GM12878 (cell line): ENCODE measurements at regions not wholly inside any gene's neighbourhood (a gene's known extent, or its start where the extent isn't known, plus 50 kb on each side); places are given as distances from the start of the nearest gene placed in this dataset.

Experiments used
- ATAC-seq: fragments of 200-7000 bp; cut with Tn5 transposase; 3 replicates; pipeline ENCODE4 v1.9.1; 2020; ENCODE audit warnings: mild to moderate bottlenecking, moderate library complexity
- BruUV-seq: library from RNA; stranded (reverse); fragments of 400-500 nt; replicated peaks from 2 replicates; lab custom pipeline; 2021; lab: Mats Ljungman, UMichigan
- CTCF ChIA-PET: fragments of 300-600 bp; sonication (Branson Sonifier 250); formaldehyde crosslinking; extraction: SDS; loops from one replicate; lab custom pipeline; 2021; ENCODE audit warnings: inconsistent platforms; lab: Yijun Ruan, JAX
- POLR2A ChIA-PET: fragments of 350-600 bp; formaldehyde crosslinking; extraction: SDS; loops from one replicate; lab custom pipeline; 2021; ENCODE audit warnings: inconsistent platforms; lab: Charles Lee
- RAD21 ChIA-PET: fragments of 300-600 bp; sonication (Branson Sonifier 250); formaldehyde crosslinking; loops from one replicate; lab custom pipeline; 2023; ENCODE audit warnings: antibody characterized with exemption; ENCODE audit not compliant: unreplicated experiment; lab: Charles Lee
- SMC1A ChIA-PET: fragments of 300-600 bp; sonication (Branson Sonifier 250); formaldehyde crosslinking; loops from one replicate; lab custom pipeline; 2023; ENCODE audit not compliant: unreplicated experiment, uncharacterized antibody; lab: Charles Lee
- DNase-seq: peaks from one replicate; pipeline ENCODE4 v3.0.0-alpha.2; 2011; ENCODE audit warnings: low read depth, low spot score
- FAIRE-seq: peaks from 3 replicates; lab custom pipeline; 2011; peaks lifted over from hg19 to GRCh38; lab: Jason Lieb, UNC
- H2AFZ ChIP-seq: 2 replicates; pipeline ENCODE4 v1.6.0; 2011; ENCODE audit warnings: low read depth, low read length, control low read depth; ENCODE audit not compliant: control insufficient read depth
- H3K27ac ChIP-seq: 2 replicates; pipeline ENCODE4 v1.5.1; 2011; ENCODE audit warnings: control low read depth; ENCODE audit not compliant: control insufficient read depth, insufficient read depth
- H3K27me3 ChIP-seq, 2 experiments: replicated peaks in 1 of 2; 2 replicates each; pipeline versions ENCODE4 v1.6.0 to v1.6.1; 2011; ENCODE audit warnings: low read length in 1 of 2; ENCODE audit not compliant: control insufficient read depth in 2 of 2, insufficient read depth in 2 of 2
- H3K36me3 ChIP-seq, 2 experiments: 2 replicates each; pipeline ENCODE4 v1.5.1; 2011; ENCODE audit warnings: low read length in 1 of 2; ENCODE audit not compliant: control insufficient read depth in 2 of 2, insufficient read depth in 2 of 2
- H3K4me1 ChIP-seq: 2 replicates; pipeline ENCODE4 v1.6.1; 2011; ENCODE audit warnings: mild to moderate bottlenecking, low read length, moderate library complexity, mixed read lengths; ENCODE audit not compliant: control insufficient read depth, insufficient read depth
- H3K4me2 ChIP-seq: 2 replicates; pipeline ENCODE4 v1.6.0; 2011; ENCODE audit warnings: control low read depth; ENCODE audit not compliant: control insufficient read depth, insufficient read depth
- H3K4me3 ChIP-seq: fragments of 200-600 bp; sonication (generic); 2 replicates; pipeline ENCODE4 v1.5.1; 2016
- H3K79me2 ChIP-seq: 2 replicates; pipeline ENCODE4 v1.6.0; 2011; ENCODE audit warnings: low read length; ENCODE audit not compliant: control insufficient read depth, insufficient read depth
- H3K9ac ChIP-seq: 2 replicates; pipeline ENCODE4 v1.8.0; 2011; ENCODE audit warnings: low read length, control low read depth, mixed read lengths; ENCODE audit not compliant: control insufficient read depth, insufficient read depth
- H3K9me3 ChIP-seq: replicated peaks from 3 replicates; pipeline ENCODE4 v1.5.1; 2011; ENCODE audit warnings: mild to moderate bottlenecking, low read length; ENCODE audit not compliant: control insufficient read depth, insufficient read depth
- H4K20me1 ChIP-seq: 2 replicates; pipeline ENCODE4 v1.6.0; 2011; ENCODE audit not compliant: control insufficient read depth, insufficient read depth
- CREM ChIP-seq: IDR thresholded peaks from 2 replicates; pipeline ENCODE4 v1.6.1; 2014; ENCODE audit warnings: antibody characterized with exemption, low read depth
- FOXM1 ChIP-seq: IDR thresholded peaks from 2 replicates; pipeline ENCODE4 v1.6.1; 2012; ENCODE audit warnings: low read depth, mild to moderate bottlenecking, inconsistent platforms, low read length, moderate library complexity
- IKZF1 ChIP-seq: fragments of 450-650 bp; conservative IDR thresholded peaks from 2 replicates; pipeline ENCODE4 v1.6.1; 2017; ENCODE audit warnings: antibody characterized with exemption, mild to moderate bottlenecking
- IRF4 ChIP-seq: IDR thresholded peaks from 2 replicates; pipeline ENCODE4 v1.6.1; 2011; ENCODE audit warnings: low read depth, low read length
- KAT2A ChIP-seq: conservative IDR thresholded peaks from 2 replicates; pipeline ENCODE4 v1.6.1; 2011; ENCODE audit warnings: low read depth, low read length; ENCODE audit not compliant: control insufficient read depth
- KDM1A ChIP-seq: fragments of 200-600 bp; sonication (generic); IDR thresholded peaks from 2 replicates; pipeline ENCODE4 v1.6.1; 2016; ENCODE audit warnings: borderline replicate concordance
- MYC ChIP-seq: IDR thresholded peaks from 2 replicates; pipeline ENCODE4 v1.6.1; 2011; ENCODE audit warnings: mild to moderate bottlenecking, low read length, moderate library complexity, inconsistent platforms; ENCODE audit not compliant: insufficient read depth, insufficient replicate concordance, insufficient read length, severe bottlenecking
- RFX5 ChIP-seq: IDR thresholded peaks from 2 replicates; pipeline ENCODE4 v1.6.1; 2011; ENCODE audit warnings: low read depth, low read length, improper control_type of control experiment
- SIX5 ChIP-seq: IDR thresholded peaks from 2 replicates; pipeline ENCODE4 v1.6.1; 2011; ENCODE audit warnings: mild to moderate bottlenecking, low read depth, low read length, moderate library complexity; ENCODE audit not compliant: severe bottlenecking
- SMC3 ChIP-seq: IDR thresholded peaks from 2 replicates; pipeline ENCODE4 v1.6.1; 2011; ENCODE audit warnings: low read length, improper control_type of control experiment, borderline replicate concordance
- SPI1 ChIP-seq: IDR thresholded peaks from 2 replicates; pipeline ENCODE4 v1.6.1; 2011; ENCODE audit warnings: low read depth, mild to moderate bottlenecking, low read length, moderate library complexity, borderline replicate concordance; ENCODE audit not compliant: insufficient read depth
- SREBF2 ChIP-seq: IDR thresholded peaks from 2 replicates; pipeline ENCODE4 v1.6.1; 2012; ENCODE audit warnings: mild to moderate bottlenecking, low read length
- WGBS: methylation state at CpG from one replicate; pipeline ENCODE4 v1.1.6; 2016; ENCODE audit warnings: low lambda C conversion rate; ENCODE audit not compliant: insufficient replicate concordance, insufficient coverage; ENCODE audit errors: missing lambda C conversion rate; 5-methylcytosine and 5-hydroxymethylcytosine counted together
- in situ Hi-C: fragments of 300-500 bp; cut with MboI; formaldehyde crosslinking; loops from 9 replicates; pipeline ENCODE4 v1.14.3; 2018; ENCODE audit warnings: mixed read lengths
- intact Hi-C: fragments of 100-400 bp; cut with micrococcal nuclease; formaldehyde crosslinking; loops from one replicate; pipeline ENCODE4 v1.14.2; 2022; ENCODE audit not compliant: unreplicated experiment

DNA sequence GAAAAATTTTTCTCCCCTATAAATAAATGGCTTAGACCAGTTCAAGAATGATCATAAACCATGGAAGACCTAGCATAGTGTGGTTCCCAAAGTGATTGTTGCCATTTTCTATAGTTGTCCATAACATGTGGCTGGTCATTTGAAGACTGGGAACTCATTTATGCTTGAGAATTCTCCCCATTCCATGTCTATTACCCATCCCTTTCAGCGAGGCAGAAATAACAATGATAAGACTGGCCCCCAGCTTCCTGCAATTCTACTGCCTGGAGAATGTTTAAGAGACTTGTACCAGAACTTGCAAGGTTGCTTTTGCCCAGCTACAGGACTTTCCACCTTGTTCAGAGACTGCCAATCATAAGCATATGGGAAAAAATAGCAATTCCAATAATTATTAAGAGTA is 146.5 kb upstream of the CDH11 start:
- ATAC-seq, result no peak
- Histone ChIP-seq H4K20me1 (no peaks in the 10 kb centered on the region), H3K4me3 (no peak overlapping the region), H3K36me3 (no peaks in the 10 kb centered on the region), H3K4me1 (no peaks in the 10 kb centered on the region), H3K4me2 (no peak overlapping the region), H3K9me3 (no peaks in the 10 kb centered on the region), H3K27me3 (no peaks in the 10 kb centered on the region), H3K79me2 (no peaks in the 10 kb centered on the region), H3K9ac (no peak overlapping the region), H3K27ac (no peak overlapping the region), H2AFZ (no peak overlapping the region)
- intact Hi-C loops (no loop called here), in situ Hi-C loops (no loop called here)
- BruUV-seq, result no TSS peak
- ChIA-PET POLR2A (no interaction called here), RAD21 (no interaction called here), CTCF (no interaction called here), SMC1A (interaction anchor here (1.0 kb wide), 1 partner anchor 30 kb away, joined by 4 read pairs; no protein-coding TSS in a partner anchor)
- no peak for DNase-seq
- TF ChIP-seq IRF4, result no peak
- no peak for TF ChIP-seq CREM
- TF ChIP-seq FOXM1, result no peak
- TF ChIP-seq MYC, result no peak
- no peak for TF ChIP-seq RFX5
- 0% methylated on average over 1 of the region's 1 CpG for WGBS
- FAIRE-seq, result no peak

DNA sequence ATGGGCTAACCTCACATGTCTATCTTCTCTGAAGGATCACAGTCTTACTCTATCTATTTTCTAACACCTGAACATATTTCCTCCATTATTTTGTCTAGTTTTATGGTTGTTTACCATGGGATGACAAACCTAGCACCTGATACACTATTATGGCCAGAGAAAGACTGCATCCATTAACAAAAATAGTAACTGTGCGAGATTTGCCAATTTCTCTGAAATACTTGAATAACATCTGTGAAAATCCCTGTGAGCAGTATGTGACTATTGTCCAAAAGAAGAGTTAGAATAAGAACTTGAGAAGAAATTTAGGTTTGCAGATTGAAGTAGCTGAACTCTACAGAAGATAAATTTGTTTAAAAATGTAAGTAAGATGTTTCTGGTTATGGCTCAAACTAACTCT is 142.0 kb upstream of the CDH11 start:
- Histone ChIP-seq H3K9me3 (no peaks in the 10 kb centered on the region), H3K36me3 (no peaks in the 10 kb centered on the region), H3K27ac (no peak overlapping the region), H3K27me3 (no peaks in the 10 kb centered on the region), H2AFZ (no peak overlapping the region), H4K20me1 (no peaks in the 10 kb centered on the region), H3K4me2 (no peak overlapping the region), H3K4me1 (no peaks in the 10 kb centered on the region), H3K4me3 (no peak overlapping the region), H3K9ac (no peak overlapping the region), H3K79me2 (no peaks in the 10 kb centered on the region)
- DNase-seq (no peak), ATAC-seq (no peak), FAIRE-seq (no peak)
- in situ Hi-C loops, result no loop called here
- TF ChIP-seq SPI1, result no peak
- TF ChIP-seq SIX5, result no peak
- TF ChIP-seq SREBF2, result no peak
- TF ChIP-seq KAT2A, result no peak
- no peak for TF ChIP-seq IKZF1
- TF ChIP-seq SMC3, result no peak
- no peak for TF ChIP-seq KDM1A
- no TSS peak for BruUV-seq
- intact Hi-C loops, result no loop called here
- SMC1A ChIA-PET, result no interaction called here
- WGBS, result 78% methylated on average over 1 of the region's 1 CpG
- RAD21 ChIA-PET, result no interaction called here
- POLR2A ChIA-PET, result no interaction called here
- CTCF ChIA-PET, result no interaction called here
